ENCODE measurements at regions not wholly inside any gene's neighbourhood (a gene's known extent, or its start where the extent isn't known, plus 50 kb on each side); places are given as distances from the start of the nearest gene placed in this dataset.

GRCh38 chr5:89097103-89097502 lies 214.1 kb upstream of the MEF2C start:
- TF ChIP-seq TAF1 (IDR thresholded peaks at IDR 0.05; ENCODE audit: low read depth, low read length) (no peak), POLR2AphosphoS5 (IDR thresholded peaks at IDR 0.05; ENCODE audit: low read depth, low read length) (no peak), POLR2A (IDR thresholded peaks at IDR 0.05; ENCODE audit: low read depth, low read length) (no peak)
